ENCODE measurements at regions not wholly inside any gene's neighbourhood (a gene's known extent, or its start where the extent isn't known, plus 50 kb on each side); places are given as distances from the start of the nearest gene placed in this dataset.

GRCh38 chr21:15383588-15383987 is 318.8 kb upstream of the NRIP1 start:
- TF ChIP-seq CTCF (conservative IDR thresholded peaks at IDR 0.05 in 1 of 2, IDR thresholded peaks at IDR 0.05 in 1 of 2; ENCODE audit: extremely low read depth in 1 of 2, insufficient read depth in 1 of 2, low read depth in 1 of 2, low read length in 2 of 2) = no peak
- no peak for TF ChIP-seq EZH2 (IDR thresholded peaks at IDR 0.05; ENCODE audit: borderline replicate concordance, low read length)
